KMS-11 (cell line): ENCODE measurements at regions not wholly inside any gene's neighbourhood (a gene's known extent, or its start where the extent isn't known, plus 50 kb on each side); places are given as distances from the start of the nearest gene placed in this dataset.
"Not testable (repeated sequence)": the region's sequence is repeated elsewhere in the genome, so short reads cannot be mapped to it uniquely, and the experiment has no call there.

Experiments used
- H2AFZ ChIP-seq: fragments of 200-600 bp; sonication (generic); 2 replicates; pipeline ENCODE4 v1.6.1; 2016; ENCODE audit warnings: antibody characterized with exemption, mixed run types, low read depth
- H3K27ac ChIP-seq: fragments of 200-600 bp; sonication (generic); 2 replicates; pipeline ENCODE4 v1.6.1; 2016; ENCODE audit warnings: mild to moderate bottlenecking, mixed run types
- H3K27me3 ChIP-seq: fragments of 200-600 bp; sonication (generic); 2 replicates; pipeline ENCODE4 v1.6.1; 2017; ENCODE audit warnings: mild to moderate bottlenecking, low read depth, mixed run types, moderate library complexity; ENCODE audit not compliant: insufficient read depth
- H3K36me3 ChIP-seq: fragments of 200-600 bp; sonication (generic); 2 replicates; pipeline ENCODE4 v1.6.1; 2017; ENCODE audit warnings: mild to moderate bottlenecking, mixed run types; ENCODE audit not compliant: insufficient read depth
- H3K4me1 ChIP-seq: fragments of 200-600 bp; sonication (generic); 2 replicates; pipeline ENCODE4 v1.6.1; 2016; ENCODE audit warnings: mild to moderate bottlenecking, low read depth, mixed run types; ENCODE audit not compliant: poor library complexity, severe bottlenecking
- H3K4me2 ChIP-seq: fragments of 200-600 bp; sonication (generic); 2 replicates; pipeline ENCODE4 v1.7.0; 2016; ENCODE audit warnings: mild to moderate bottlenecking, mixed run types
- H3K4me3 ChIP-seq: fragments of 200-600 bp; sonication (generic); IDR thresholded peaks from 2 replicates; pipeline ENCODE4 v1.6.1; 2017; ENCODE audit warnings: low read depth, low read length, mixed read lengths; ENCODE audit not compliant: insufficient read depth
- H3K79me2 ChIP-seq: fragments of 200-600 bp; sonication (generic); 2 replicates; pipeline ENCODE4 v1.6.1; 2016; ENCODE audit warnings: low read depth, mixed run types; ENCODE audit not compliant: insufficient read depth
- H3K9ac ChIP-seq: fragments of 200-600 bp; sonication (generic); 2 replicates; pipeline ENCODE4 v1.6.1; 2016; ENCODE audit warnings: mild to moderate bottlenecking, mixed run types
- H4K20me1 ChIP-seq: fragments of 200-600 bp; sonication (generic); 2 replicates; pipeline ENCODE4 v1.6.1; 2016; ENCODE audit warnings: mild to moderate bottlenecking, mixed run types; ENCODE audit not compliant: insufficient read depth
- TF ChIP-seq, protein P1 (sequence below): fragments of 200-600 bp; sonication (generic); conservative IDR thresholded peaks from 2 replicates; pipeline ENCODE4 v1.6.1; 2017; ENCODE audit warnings: low read depth, mild to moderate bottlenecking, antibody characterized with exemption, low read length, moderate library complexity, mixed read lengths

DNA sequence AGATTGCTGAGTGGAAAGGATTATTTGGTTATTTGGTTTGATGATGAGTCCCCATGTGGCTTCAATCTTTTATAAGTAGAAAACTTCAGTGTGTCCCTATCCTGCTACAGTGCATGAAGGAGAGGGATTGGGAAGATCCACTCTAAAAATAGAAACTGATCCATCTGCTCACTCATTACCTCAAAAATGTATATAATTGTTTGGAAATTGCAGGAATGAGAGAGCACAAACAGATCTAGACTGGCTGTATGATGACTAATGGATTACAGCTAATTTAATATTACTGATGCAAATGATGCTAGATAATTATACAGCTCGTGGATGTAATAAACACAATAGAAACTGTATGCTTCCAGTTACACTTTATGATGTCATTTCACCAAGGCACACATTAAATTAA, 625.3 kb upstream of the PRR20A start:
- H3K4me1 ChIP-seq: no peaks in the 10 kb centered on the region
- H3K79me2 ChIP-seq: no peaks in the 10 kb centered on the region
- H3K4me3 ChIP-seq: no peak overlapping the region
- no peak overlapping the region for H3K27ac ChIP-seq
- no peaks in the 10 kb centered on the region for H3K27me3 ChIP-seq
- no peaks in the 10 kb centered on the region for H4K20me1 ChIP-seq
- TF ChIP-seq, protein P1, sequence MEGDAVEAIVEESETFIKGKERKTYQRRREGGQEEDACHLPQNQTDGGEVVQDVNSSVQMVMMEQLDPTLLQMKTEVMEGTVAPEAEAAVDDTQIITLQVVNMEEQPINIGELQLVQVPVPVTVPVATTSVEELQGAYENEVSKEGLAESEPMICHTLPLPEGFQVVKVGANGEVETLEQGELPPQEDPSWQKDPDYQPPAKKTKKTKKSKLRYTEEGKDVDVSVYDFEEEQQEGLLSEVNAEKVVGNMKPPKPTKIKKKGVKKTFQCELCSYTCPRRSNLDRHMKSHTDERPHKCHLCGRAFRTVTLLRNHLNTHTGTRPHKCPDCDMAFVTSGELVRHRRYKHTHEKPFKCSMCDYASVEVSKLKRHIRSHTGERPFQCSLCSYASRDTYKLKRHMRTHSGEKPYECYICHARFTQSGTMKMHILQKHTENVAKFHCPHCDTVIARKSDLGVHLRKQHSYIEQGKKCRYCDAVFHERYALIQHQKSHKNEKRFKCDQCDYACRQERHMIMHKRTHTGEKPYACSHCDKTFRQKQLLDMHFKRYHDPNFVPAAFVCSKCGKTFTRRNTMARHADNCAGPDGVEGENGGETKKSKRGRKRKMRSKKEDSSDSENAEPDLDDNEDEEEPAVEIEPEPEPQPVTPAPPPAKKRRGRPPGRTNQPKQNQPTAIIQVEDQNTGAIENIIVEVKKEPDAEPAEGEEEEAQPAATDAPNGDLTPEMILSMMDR: no peak
- no peak overlapping the region for H2AFZ ChIP-seq
- H3K9ac ChIP-seq: no peak overlapping the region
- H3K4me2 ChIP-seq: no peak overlapping the region
- no peaks in the 10 kb centered on the region for H3K36me3 ChIP-seq

DNA sequence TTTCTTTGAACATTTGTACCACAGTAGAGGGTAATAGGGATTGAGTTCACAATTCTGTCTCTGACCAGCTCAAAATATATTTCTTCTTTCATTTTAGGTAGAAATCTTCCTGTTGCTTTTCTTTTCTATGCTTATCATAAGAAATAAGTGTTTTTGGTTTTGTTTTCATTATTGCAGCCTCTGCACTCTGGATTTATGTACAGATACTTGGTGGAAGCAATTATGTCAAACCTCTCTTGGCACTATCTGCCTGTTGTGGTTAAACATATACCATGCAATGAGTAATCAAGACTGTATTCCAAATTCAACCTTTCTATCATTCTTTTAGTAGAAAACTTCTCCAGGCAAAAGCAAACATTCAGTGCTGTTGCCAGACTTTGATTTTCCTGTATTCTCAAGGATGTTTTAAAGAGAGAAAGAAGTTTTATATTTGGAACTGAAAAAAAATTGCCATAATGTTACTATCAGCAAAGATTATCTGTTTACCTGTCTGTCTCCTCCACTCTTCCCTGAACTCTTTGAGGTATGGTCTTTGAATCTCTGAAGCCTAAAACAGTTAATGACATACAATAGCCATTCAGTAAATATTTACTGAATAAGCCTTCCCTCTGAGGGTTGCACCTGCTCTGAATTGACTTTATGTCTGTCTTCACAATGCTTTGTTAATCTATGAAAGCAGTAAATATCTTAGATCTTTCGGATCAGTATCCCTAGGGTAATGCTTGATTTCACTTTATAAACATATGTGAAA, 612.5 kb upstream of the PRR20A start:
- Histone ChIP-seq H3K36me3 (no peaks in the 10 kb centered on the region), H3K27me3 (no peaks in the 10 kb centered on the region), H3K4me3 (no peak overlapping the region), H3K27ac (peak overlapping the region; percentile 48; the same call in 1 of the 2 replicates), H2AFZ (peak overlapping the region; percentile 16; the same call in 1 of the 2 replicates), H3K4me2 (peak overlapping the region; percentile 40; the same call in 1 of the 2 replicates), H3K79me2 (no peaks in the 10 kb centered on the region), H3K9ac (no peak overlapping the region), H3K4me1 (peaks cover 17% of the 10 kb centered on the region), H4K20me1 (no peaks in the 10 kb centered on the region)
- TF ChIP-seq, protein P1: no peak

DNA sequence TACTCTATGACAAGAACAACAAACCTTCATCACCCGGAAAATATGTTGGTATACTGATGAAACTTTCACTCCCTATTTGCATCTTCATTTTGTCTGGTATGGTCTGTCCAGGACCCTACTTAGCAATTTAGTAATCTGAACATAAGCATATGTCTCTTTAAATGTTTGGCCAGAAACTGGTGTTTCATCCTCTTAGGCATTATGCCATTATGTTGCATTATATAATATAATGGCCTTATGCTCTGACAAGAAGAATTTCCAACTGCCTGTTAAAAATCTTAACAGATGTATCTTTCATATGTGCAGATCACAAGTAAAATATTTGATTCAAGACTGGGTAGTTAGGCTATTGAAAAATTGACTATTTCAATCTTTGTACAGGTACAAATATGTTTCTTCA, 610.6 kb upstream of the PRR20A start:
- H3K9ac ChIP-seq: no peak overlapping the region
- H3K27ac ChIP-seq: no peak overlapping the region
- H3K79me2 ChIP-seq: no peaks in the 10 kb centered on the region
- no peak overlapping the region for H2AFZ ChIP-seq
- H3K27me3 ChIP-seq: no peaks in the 10 kb centered on the region
- TF ChIP-seq, protein P1: no peak
- H4K20me1 ChIP-seq: no peaks in the 10 kb centered on the region
- H3K4me2 ChIP-seq: no peak overlapping the region
- H3K36me3 ChIP-seq: no peaks in the 10 kb centered on the region
- no peak overlapping the region for H3K4me3 ChIP-seq
- peaks cover 17% of the 10 kb centered on the region for H3K4me1 ChIP-seq

DNA sequence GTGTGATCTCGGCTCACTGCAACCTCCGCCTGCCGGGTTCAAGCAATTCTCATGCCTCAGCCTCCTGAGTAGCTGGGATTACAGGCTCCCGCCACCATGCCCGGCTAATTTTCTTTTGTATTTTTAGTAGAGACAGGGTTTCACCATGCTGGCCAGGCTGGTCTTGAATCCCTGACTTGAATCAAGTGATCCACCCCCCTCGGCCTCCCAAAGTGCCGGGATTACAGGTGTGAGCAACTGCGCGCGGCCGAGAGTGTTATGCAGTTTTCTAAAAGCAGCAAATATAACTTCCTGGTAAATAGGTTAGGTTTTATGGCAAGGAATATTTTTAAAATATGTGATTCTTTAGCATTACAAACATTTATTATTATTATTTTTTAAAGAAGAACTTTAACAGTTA, 592.8 kb upstream of the PRR20A start:
- H3K27ac ChIP-seq, H3K4me1 ChIP-seq, H2AFZ ChIP-seq, H3K27me3 ChIP-seq, H3K79me2 ChIP-seq, H3K4me2 ChIP-seq, H4K20me1 ChIP-seq, H3K4me3 ChIP-seq, H3K9ac ChIP-seq, H3K36me3 ChIP-seq: not testable (repeated sequence)

DNA sequence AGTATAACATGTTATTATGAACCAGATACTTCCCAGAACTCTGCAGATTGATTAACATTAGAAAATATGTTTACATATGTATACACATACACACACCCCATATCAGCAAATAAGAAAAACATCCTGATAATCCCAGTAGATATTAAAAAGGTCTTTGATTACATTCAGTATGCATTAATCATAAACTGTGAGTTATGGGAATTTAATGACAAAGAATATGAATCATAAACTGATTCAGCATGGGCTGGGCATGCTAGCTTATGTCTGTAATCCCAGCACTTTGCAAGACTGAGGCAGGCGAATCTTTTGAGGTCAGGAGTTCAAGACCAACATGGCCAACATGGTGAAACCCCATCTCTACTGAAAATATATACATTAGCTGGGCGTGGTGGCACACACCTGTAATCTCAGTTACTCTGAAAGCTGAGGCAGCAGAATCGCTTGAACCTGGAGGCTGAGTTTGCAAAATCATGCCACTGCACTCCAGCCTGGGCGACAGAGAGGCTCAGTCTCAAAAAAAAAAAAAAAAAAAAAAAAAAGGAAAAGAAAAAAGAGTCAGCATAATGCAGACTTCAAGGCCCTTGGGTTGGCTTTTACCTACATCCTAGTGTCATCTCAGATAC, 581.9 kb upstream of the PRR20A start:
- Histone ChIP-seq H3K36me3 (no peaks in the 10 kb centered on the region), H3K4me2 (no peak overlapping the region), H3K27ac (no peak overlapping the region), H3K4me3 (no peak overlapping the region), H3K79me2 (no peaks in the 10 kb centered on the region), H3K4me1 (peaks cover 10% of the 10 kb centered on the region), H3K27me3 (no peaks in the 10 kb centered on the region), H4K20me1 (no peaks in the 10 kb centered on the region), H3K9ac (no peak overlapping the region), H2AFZ (no peak overlapping the region)
- TF ChIP-seq, protein P1: no peak
